ENCODE measurements at regions not wholly inside any gene's neighbourhood (a gene's known extent, or its start where the extent isn't known, plus 50 kb on each side); places are given as distances from the start of the nearest gene placed in this dataset.

GRCh38 chr5:124114911-124115310 lies 602.9 kb downstream of the CSNK1G3 start:
- Histone ChIP-seq H3K4me3 (no peak overlapping the region), H3K9me3 (no peaks in the 10 kb centered on the region), H3K27ac (no peak overlapping the region), H3K36me3 (no peaks in the 10 kb centered on the region), H3K4me1 (no peaks in the 10 kb centered on the region), H3K27me3 (no peaks in the 10 kb centered on the region)
- TF ChIP-seq POLR2A (IDR thresholded peaks at IDR 0.05) (no peak), CTCF (IDR thresholded peaks at IDR 0.05) (no peak)
- no peak for ATAC-seq
- no peak for DNase-seq
- intact Hi-C loops (cut with DNase I): no loop called here

- H3K4me1 ChIP-seq: no peaks in the 10 kb centered on the region
- H3K9me3 ChIP-seq: no peaks in the 10 kb centered on the region
- H3K27ac ChIP-seq: no peak overlapping the region
- H3K36me3 ChIP-seq: no peaks in the 10 kb centered on the region
- 49% methylated on average over 2 of the region's 2 CpGs for WGBS (ENCODE audit: insufficient coverage, low coverage, low lambda C conversion rate, missing lambda C conversion rate)
- DNase-seq (no peak), ATAC-seq (no peak)
- intact Hi-C loops (cut with DNase I): no loop called here
- no peak overlapping the region for H3K4me3 ChIP-seq
- no peaks in the 10 kb centered on the region for H3K27me3 ChIP-seq
- no peak for TF ChIP-seq CTCF (IDR thresholded peaks at IDR 0.05)
- no peak for TF ChIP-seq POLR2A (IDR thresholded peaks at IDR 0.05)
Observed at GRCh38 chr5:124111886-124112285, 599.9 kb downstream of the CSNK1G3 start.

GRCh38 chr5:124110942-124111341 lies 599.0 kb downstream of the CSNK1G3 start:
- Histone ChIP-seq H3K9me3 (no peaks in the 10 kb centered on the region), H3K27ac (no peak overlapping the region), H3K4me1 (no peaks in the 10 kb centered on the region), H3K4me3 (no peak overlapping the region), H3K36me3 (no peaks in the 10 kb centered on the region), H3K27me3 (no peaks in the 10 kb centered on the region)
- intact Hi-C loops (cut with DNase I): no loop called here
- ATAC-seq: no peak
- no peak for TF ChIP-seq POLR2A (IDR thresholded peaks at IDR 0.05)
- TF ChIP-seq CTCF (IDR thresholded peaks at IDR 0.05): no peak
- DNase-seq: no peak
- 50% methylated on average over 1 of the region's 1 CpG for WGBS (ENCODE audit: insufficient coverage, low coverage, low lambda C conversion rate, missing lambda C conversion rate)

- TF ChIP-seq CTCF (IDR thresholded peaks at IDR 0.05) (no peak), POLR2A (IDR thresholded peaks at IDR 0.05) (no peak)
- ATAC-seq (no peak), DNase-seq (no peak)
- Histone ChIP-seq H3K36me3 (no peaks in the 10 kb centered on the region), H3K27me3 (no peaks in the 10 kb centered on the region), H3K9me3 (no peaks in the 10 kb centered on the region), H3K4me3 (no peak overlapping the region), H3K27ac (no peak overlapping the region), H3K4me1 (no peaks in the 10 kb centered on the region)
- 70% methylated on average over 2 of the region's 2 CpGs for WGBS (ENCODE audit: insufficient coverage, low coverage, low lambda C conversion rate, missing lambda C conversion rate)
- intact Hi-C loops (cut with DNase I): no loop called here
Observed at GRCh38 chr5:124105326-124105725, 593.3 kb downstream of the CSNK1G3 start.

GRCh38 chr5:124104821-124105220 lies 592.8 kb downstream of the CSNK1G3 start:
- H3K4me1 ChIP-seq: no peaks in the 10 kb centered on the region
- no peaks in the 10 kb centered on the region for H3K9me3 ChIP-seq
- H3K36me3 ChIP-seq: no peaks in the 10 kb centered on the region
- no peak for ATAC-seq
- TF ChIP-seq POLR2A (IDR thresholded peaks at IDR 0.05) (no peak), CTCF (IDR thresholded peaks at IDR 0.05) (no peak)
- no peaks in the 10 kb centered on the region for H3K27me3 ChIP-seq
- WGBS (ENCODE audit: insufficient coverage, low coverage, low lambda C conversion rate, missing lambda C conversion rate): 75% methylated on average over 1 of the region's 1 CpG
- intact Hi-C loops (cut with DNase I): no loop called here
- no peak for DNase-seq
- H3K27ac ChIP-seq: no peak overlapping the region
- H3K4me3 ChIP-seq: no peak overlapping the region

Measured in right lobe of liver (tissue), 6 donors.